GM18498 (cell line): ENCODE measurements at regions not wholly inside any gene's neighbourhood (a gene's known extent, or its start where the extent isn't known, plus 50 kb on each side); places are given as distances from the start of the nearest gene placed in this dataset.

Experiments used
- ATAC-seq: cut with Tn5 transposase; IDR thresholded peaks from one replicate; pipeline ENCODE4 v1.9.1; 2021; ENCODE audit warnings: mild to moderate bottlenecking, moderate library complexity; ENCODE audit not compliant: unreplicated experiment

- ATAC-seq, result no peak
These were observed 621.6 kb downstream of the CCER1 start for GRCh38 chr12:90333424-90333823.

GRCh38 chr12:90331821-90332220 is 623.2 kb downstream of the CCER1 start:
- no peak for ATAC-seq

DNA sequence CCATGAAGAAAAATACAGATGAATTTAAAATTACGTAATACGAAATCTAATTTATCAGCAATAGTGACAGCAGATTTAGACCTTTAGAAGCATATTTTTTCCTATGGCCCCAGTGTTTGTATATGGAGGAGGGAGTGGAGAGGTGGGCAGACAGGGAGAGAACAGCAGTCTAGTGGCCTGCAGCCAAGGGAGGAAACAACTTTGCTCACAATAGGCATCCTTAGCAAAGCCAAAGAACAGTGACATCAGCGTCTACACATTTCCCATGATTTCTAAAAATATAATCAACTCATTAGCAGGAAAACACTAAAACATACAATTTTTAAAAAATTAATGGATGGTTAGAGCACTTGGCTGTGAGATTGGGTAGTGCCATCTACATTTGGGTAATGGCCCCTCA is 622.6 kb upstream of the ATP2B1 start:
- no peak for ATAC-seq

GRCh38 chr12:90327793-90328743 is 619.4 kb upstream of the ATP2B1 start:
- no peak for ATAC-seq

DNA sequence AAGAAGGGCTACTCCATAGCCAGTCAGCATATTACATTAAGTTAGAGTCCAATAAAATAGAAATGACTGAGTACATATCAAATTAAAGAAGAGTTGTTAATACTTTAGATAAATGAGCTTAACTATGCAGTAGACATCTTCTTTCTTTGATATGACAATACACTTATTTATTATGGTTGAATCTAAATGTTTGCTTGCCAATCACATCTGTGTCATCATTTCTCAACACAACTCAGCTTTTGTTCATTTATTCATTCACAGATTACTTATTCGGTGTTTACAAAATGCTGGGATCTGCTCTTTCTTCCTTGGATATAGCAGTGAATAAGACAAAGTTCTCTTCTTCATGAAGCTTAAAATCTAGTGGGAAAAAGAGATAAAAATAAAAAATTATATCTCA is 614.6 kb upstream of the ATP2B1 start:
- ATAC-seq, result no peak

DNA sequence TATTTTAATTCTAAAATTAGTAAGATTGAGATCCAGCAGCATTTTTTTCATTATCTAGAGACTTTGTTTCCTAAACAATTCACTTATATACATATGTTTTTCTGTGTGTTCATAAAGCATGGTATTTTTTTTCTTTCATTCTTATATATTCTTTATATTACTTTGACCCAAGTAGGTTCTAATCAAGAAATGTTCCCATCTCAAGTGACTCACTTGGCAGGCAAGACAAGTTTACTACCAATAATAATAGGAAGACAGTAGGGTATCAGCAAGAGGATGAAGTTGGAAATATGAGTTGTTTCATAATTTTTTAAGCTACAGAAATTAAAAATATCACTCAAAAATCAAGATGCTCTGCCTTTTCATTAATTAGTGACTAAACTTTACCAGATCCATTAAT is 613.4 kb upstream of the ATP2B1 start:
- ATAC-seq, result no peak

DNA sequence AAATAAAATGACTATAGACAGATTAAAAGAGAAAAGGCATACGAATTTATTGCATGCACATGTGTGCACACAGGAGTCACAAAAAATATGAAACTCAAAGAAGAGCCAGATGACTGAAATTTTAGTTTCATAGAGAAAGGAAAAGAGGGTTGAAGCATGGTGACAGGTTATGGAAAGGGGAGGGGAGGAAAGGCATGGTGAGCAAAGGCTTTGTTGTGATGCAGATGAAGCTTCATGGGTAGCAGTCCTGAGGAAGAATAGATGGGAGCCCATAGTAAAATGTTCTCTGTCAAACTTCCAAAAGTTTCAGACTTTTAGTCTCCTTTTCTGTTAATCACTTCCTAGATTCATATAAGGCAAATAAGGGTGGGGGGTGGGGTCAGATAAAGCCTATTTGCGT is 612.7 kb upstream of the ATP2B1 start:
- ATAC-seq, result no peak

- ATAC-seq, result no peak
These were observed 602.9 kb upstream of the ATP2B1 start for GRCh38 chr12:90311561-90311960.

- no peak for ATAC-seq
These were observed 596.7 kb upstream of the ATP2B1 start for GRCh38 chr12:90305379-90305778.

- ATAC-seq, result no peak
These were observed 595.6 kb upstream of the ATP2B1 start for GRCh38 chr12:90304231-90304630.

GRCh38 chr12:90303771-90304170 is 595.1 kb upstream of the ATP2B1 start:
- ATAC-seq, result no peak

DNA sequence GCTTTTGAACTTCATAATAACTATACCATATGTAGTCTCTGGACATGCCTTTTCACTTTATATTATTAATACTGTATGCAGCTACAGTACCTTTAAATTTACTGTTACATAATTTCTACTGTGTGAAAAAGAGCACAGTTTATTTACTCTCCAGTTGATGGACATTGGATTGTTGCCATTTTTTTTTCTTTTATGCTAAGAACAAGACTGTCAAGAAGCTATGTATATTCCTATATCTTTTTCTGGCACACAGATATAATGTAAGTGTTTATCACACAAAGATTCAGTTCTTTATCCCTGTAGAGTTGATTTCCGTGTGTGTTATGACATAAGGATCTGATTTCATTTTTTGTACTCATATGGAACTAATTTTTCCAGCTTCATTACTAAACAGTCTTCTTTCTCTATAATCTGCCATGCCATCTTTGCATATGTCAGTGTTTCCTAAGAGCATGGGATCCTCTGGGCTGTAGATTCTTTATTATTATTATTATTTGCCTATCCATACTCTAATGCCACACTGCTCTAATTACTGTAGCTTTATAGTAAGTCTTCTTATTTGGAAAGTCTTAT is 593.0 kb upstream of the ATP2B1 start:
- no peak for ATAC-seq

DNA sequence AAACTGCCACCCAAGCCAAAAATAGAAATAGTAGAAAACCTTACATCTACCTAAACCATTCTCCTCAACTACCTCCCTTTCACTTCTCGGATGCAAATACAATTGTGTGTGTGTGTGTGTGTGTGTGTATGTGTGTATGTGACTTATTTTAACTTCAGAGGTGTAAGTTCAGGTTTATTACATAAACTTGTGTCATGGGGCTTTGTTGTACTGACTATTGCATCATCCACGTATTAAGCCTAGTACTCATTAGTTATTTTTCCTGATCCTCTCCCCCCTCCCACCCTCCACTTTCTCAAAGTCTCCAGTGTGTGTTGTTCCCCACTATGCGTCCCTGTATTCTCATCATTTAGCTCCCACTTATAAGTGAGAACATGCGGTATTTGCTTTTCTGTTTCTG is 592.5 kb upstream of the ATP2B1 start:
- no peak for ATAC-seq

DNA sequence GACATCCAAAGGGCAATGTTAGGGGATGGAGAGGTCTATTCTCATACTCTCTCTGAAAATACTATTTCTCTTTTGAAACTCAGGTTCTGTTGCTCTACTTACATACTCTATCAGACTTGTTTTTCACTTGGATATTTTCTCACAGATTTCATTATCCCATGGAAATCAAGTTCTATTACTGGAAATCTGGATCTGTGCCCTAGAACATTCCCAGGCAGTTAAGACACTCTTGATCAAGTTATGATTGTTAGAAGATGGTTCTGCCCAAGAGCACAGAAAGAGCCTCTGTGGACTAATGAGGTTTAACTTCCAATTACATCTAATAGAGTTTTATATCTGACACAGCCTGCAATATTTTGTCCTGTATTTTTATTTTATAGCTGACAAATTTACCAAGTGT is 591.0 kb upstream of the ATP2B1 start:
- ATAC-seq, result peak; percentile 18

DNA sequence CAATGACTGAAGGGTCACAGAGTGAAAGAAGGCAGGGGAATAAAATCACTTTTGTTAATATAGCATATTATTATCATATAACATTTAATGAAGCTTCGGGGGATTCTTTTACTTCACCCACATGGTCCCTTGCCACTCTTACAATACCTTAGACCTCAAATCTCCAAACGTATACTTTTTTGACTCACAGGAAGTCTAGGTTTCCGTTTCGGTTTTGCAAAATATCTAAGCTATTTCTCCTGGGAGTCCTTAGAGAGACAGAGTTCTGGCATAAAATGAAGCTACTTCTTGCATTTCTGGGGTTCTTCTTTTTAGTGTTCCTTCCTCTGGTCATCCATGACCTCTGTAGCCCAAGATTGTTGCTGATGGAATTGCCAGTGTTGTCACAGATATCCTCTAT is 590.5 kb upstream of the ATP2B1 start:
- peak; percentile 92 for ATAC-seq

- ATAC-seq, result peak; percentile 13
These were observed 589.8 kb upstream of the ATP2B1 start for GRCh38 chr12:90298289-90298948.

DNA sequence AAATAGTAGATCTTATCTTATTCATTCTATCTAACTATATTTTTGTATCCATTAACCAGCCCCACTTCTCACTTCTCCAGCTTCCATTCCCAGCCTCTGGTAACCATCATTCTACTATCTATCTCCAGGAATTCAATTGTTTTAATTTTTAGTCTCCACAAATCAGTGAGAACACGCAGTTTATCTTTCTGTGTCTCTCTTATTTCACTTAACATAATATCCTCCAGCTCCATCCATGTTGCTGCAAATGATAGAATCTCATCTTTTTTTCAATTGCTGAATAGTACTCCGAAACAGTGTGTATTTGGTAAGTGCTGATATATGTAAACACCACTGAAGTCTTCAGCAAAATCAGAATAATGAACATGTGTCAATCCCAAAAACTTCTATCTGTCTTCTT is 587.2 kb upstream of the ATP2B1 start:
- ATAC-seq, result no peak

GRCh38 chr12:90292183-90292582 is 583.5 kb upstream of the ATP2B1 start:
- no peak for ATAC-seq

DNA sequence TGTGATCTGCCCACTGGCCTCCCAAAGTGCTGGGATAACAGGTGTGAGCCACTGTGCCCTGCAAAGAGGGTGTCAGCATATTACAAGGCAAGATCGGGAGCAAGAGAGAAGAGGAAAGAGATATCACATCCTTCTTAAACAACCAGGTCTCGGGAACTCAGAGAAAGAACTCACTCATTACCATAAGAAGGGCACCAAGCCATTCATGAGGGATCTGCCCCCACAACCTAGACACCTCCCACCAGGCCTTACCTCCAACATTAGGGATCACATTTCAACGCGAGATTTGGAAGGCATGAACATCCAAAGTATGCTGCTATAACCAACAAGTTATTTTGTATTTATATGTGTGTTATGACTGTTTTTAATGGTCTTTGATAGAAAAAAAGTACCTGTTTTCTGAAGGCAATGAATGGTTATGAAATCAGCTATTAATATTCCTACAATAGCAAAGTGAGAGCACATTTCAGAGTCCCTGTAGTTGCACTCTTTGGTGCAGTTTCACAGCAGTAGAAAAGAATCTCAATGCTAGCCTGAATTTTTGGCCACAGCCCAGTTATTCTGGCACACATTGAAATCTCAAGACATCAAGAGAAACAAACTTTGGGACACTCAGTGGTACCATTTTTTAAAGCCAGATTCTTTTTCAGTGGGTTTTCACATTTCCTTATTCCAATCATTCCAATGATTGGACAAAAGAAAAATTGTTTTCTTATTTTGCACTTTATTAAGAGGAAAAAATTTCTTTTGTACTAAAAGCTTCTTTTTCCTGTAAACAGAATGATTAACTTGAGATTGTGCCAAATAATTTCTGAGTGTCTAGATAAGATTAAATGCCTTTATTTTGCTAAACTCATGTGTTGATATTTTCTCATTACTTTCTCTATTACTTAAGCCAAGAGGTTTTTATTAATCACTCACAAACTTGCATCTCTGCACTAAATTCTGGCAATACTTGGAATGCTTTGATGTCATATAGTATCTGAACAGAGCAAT is 582.6 kb upstream of the ATP2B1 start:
- ATAC-seq, result no peak

DNA sequence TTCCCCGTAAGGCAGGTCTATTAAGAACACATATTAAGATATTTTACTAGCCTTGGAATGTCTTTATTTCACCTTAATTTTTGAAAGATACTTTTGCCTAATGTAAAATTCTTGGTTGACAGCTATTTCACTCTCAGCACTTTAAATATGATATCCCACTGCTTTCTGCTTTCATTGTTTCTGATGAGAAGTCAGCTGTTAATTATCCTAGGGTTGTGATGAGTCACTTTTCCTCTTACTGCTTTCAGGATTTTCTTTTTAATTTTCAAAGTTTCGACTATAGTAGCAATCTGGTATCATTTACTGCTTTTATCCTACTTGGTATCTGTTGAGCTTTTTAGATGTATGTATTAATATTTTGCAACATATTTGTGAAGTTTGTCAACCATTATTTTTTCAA is 578.9 kb upstream of the ATP2B1 start:
- no peak for ATAC-seq
